ENCODE measurements at regions not wholly inside any gene's neighbourhood (a gene's known extent, or its start where the extent isn't known, plus 50 kb on each side); places are given as distances from the start of the nearest gene placed in this dataset.

DNA sequence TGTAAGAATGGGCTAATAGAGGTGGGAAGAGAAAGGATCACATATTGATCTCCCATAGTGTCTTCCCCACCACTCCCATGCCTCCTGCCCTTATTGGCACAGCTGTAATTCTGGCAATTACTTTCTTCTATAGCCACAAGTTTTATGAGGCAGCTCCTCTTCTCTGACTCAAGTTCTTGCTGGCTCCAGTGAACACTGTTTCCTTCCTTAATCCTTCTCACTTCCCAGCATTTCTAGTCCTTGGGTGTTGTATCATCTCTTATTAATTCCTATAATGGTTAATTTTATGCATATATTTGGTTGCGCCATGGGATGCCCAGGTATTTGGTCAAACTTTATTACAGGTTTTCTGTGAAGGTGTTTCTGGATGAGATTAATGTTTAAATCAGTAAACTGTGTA, 103.3 kb downstream of the MRPL39 start:
- TF ChIP-seq, protein P1, sequence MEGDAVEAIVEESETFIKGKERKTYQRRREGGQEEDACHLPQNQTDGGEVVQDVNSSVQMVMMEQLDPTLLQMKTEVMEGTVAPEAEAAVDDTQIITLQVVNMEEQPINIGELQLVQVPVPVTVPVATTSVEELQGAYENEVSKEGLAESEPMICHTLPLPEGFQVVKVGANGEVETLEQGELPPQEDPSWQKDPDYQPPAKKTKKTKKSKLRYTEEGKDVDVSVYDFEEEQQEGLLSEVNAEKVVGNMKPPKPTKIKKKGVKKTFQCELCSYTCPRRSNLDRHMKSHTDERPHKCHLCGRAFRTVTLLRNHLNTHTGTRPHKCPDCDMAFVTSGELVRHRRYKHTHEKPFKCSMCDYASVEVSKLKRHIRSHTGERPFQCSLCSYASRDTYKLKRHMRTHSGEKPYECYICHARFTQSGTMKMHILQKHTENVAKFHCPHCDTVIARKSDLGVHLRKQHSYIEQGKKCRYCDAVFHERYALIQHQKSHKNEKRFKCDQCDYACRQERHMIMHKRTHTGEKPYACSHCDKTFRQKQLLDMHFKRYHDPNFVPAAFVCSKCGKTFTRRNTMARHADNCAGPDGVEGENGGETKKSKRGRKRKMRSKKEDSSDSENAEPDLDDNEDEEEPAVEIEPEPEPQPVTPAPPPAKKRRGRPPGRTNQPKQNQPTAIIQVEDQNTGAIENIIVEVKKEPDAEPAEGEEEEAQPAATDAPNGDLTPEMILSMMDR (IDR thresholded peaks at IDR 0.05; ENCODE audit: extremely low read depth in 1 of 2, insufficient read depth in 1 of 2, low read depth in 1 of 2, low read length in 2 of 2), result no peak
- TF ChIP-seq MAX (IDR thresholded peaks at IDR 0.05; ENCODE audit: insufficient read depth, insufficient read length) (no peak), POLR2AphosphoS5 (IDR thresholded peaks at IDR 0.05; ENCODE audit: insufficient read depth, low read depth, low read length) (no peak), POLR2A (IDR thresholded peaks at IDR 0.05; ENCODE audit: low read depth, low read length) (no peak)

All from endothelial cell of umbilical vein (primary cell).